Activated T-helper 1 cell treated with anti-CD3 and anti-CD28 coated beads, Interleukin-12 subunit alpha, Interleukin-12 subunit beta, Interleukin-2, Interleukin-4 antibody, amounts not matched to agents 30 ng/mL and 10 ng/mL and 1 ng/mL, durations not matched to agents 14 hours and 24 hours and 36 hours (primary cell): ENCODE measurements at regions not wholly inside any gene's neighbourhood (a gene's known extent, or its start where the extent isn't known, plus 50 kb on each side); places are given as distances from the start of the nearest gene placed in this dataset.

ENCODE experiments used
- DNase-seq: peaks from one replicate; pipeline ENCODE4 v3.0.0; 2021; ENCODE audit warnings: low spot score
- H3K27ac Mint-ChIP-seq: one replicate; pipeline ENCODE4 v1.8.0; 2021; ENCODE audit warnings: mild to moderate bottlenecking, mixed read lengths
- H3K27me3 Mint-ChIP-seq: one replicate; pipeline ENCODE4 v1.8.0; 2022; ENCODE audit warnings: mild to moderate bottlenecking, moderate library complexity, mixed read lengths; ENCODE audit not compliant: insufficient read depth
- H3K36me3 Mint-ChIP-seq: one replicate; pipeline ENCODE4 v1.8.0; 2021; ENCODE audit warnings: low read depth, mixed read lengths
- H3K4me1 Mint-ChIP-seq: one replicate; pipeline ENCODE4 v1.8.0; 2021; ENCODE audit warnings: low read depth, mixed read lengths
- H3K4me3 Mint-ChIP-seq: one replicate; pipeline ENCODE4 v1.8.0; 2021; ENCODE audit warnings: mild to moderate bottlenecking, moderate library complexity, mixed read lengths
- H3K9me3 Mint-ChIP-seq: one replicate; pipeline ENCODE4 v1.8.0; 2021; ENCODE audit warnings: mixed read lengths
- intact Hi-C: fragments of 100-400 bp; cut with micrococcal nuclease; formaldehyde crosslinking; loops from one replicate; pipeline ENCODE4 v1.15.1; 2024

- Mint-ChIP-seq H3K4me3 (no peak overlapping the region), H3K36me3 (no peaks in the 10 kb centered on the region), H3K4me1 (peaks cover 5% of the 10 kb centered on the region), H3K27ac (no peak overlapping the region), H3K27me3 (peaks cover 3% of the 10 kb centered on the region), H3K9me3 (peaks cover 5% of the 10 kb centered on the region)
- intact Hi-C loops = no loop called here
- no peak for DNase-seq
These were observed 432.5 kb upstream of the ZFHX3 start for GRCh38 chr16:73480381-73480780.

GRCh38 chr16:73473713-73474112 lies 425.8 kb upstream of the ZFHX3 start:
- no peaks in the 10 kb centered on the region for H3K4me1 Mint-ChIP-seq
- no peak for DNase-seq
- H3K27me3 Mint-ChIP-seq = no peaks in the 10 kb centered on the region
- no peak overlapping the region for H3K27ac Mint-ChIP-seq
- no peaks in the 10 kb centered on the region for H3K9me3 Mint-ChIP-seq
- H3K36me3 Mint-ChIP-seq = no peaks in the 10 kb centered on the region
- H3K4me3 Mint-ChIP-seq = no peak overlapping the region
- intact Hi-C loops = no loop called here

GRCh38 chr16:73464834-73465233 lies 416.9 kb upstream of the ZFHX3 start:
- DNase-seq = no peak
- peaks cover 16% of the 10 kb centered on the region for H3K9me3 Mint-ChIP-seq
- no peaks in the 10 kb centered on the region for H3K4me1 Mint-ChIP-seq
- no peak overlapping the region for H3K4me3 Mint-ChIP-seq
- H3K27me3 Mint-ChIP-seq = no peaks in the 10 kb centered on the region
- no peak overlapping the region for H3K27ac Mint-ChIP-seq
- intact Hi-C loops = no loop called here
- no peaks in the 10 kb centered on the region for H3K36me3 Mint-ChIP-seq

- DNase-seq = no peak
- Mint-ChIP-seq H3K27ac (no peak overlapping the region), H3K27me3 (no peaks in the 10 kb centered on the region), H3K36me3 (no peaks in the 10 kb centered on the region), H3K9me3 (peaks cover 12% of the 10 kb centered on the region), H3K4me1 (no peaks in the 10 kb centered on the region), H3K4me3 (no peak overlapping the region)
- intact Hi-C loops = no loop called here
These were observed 411.7 kb upstream of the ZFHX3 start for GRCh38 chr16:73459586-73459985.

GRCh38 chr16:73457851-73458250 lies 409.9 kb upstream of the ZFHX3 start:
- intact Hi-C loops = no loop called here
- no peaks in the 10 kb centered on the region for H3K36me3 Mint-ChIP-seq
- no peaks in the 10 kb centered on the region for H3K4me1 Mint-ChIP-seq
- no peak overlapping the region for H3K4me3 Mint-ChIP-seq
- no peak overlapping the region for H3K27ac Mint-ChIP-seq
- no peak for DNase-seq
- peaks cover 16% of the 10 kb centered on the region for H3K9me3 Mint-ChIP-seq
- no peaks in the 10 kb centered on the region for H3K27me3 Mint-ChIP-seq

- no peak for DNase-seq
- Mint-ChIP-seq H3K36me3 (no peaks in the 10 kb centered on the region), H3K27me3 (no peaks in the 10 kb centered on the region), H3K4me3 (no peak overlapping the region), H3K27ac (no peak overlapping the region), H3K4me1 (no peaks in the 10 kb centered on the region), H3K9me3 (peaks cover 45% of the 10 kb centered on the region)
- intact Hi-C loops = no loop called here
These were observed 401.0 kb upstream of the ZFHX3 start for GRCh38 chr16:73448970-73449369.

GRCh38 chr16:73447846-73448245 lies 399.9 kb upstream of the ZFHX3 start:
- DNase-seq = no peak
- no peaks in the 10 kb centered on the region for H3K4me1 Mint-ChIP-seq
- no peaks in the 10 kb centered on the region for H3K36me3 Mint-ChIP-seq
- intact Hi-C loops = no loop called here
- no peaks in the 10 kb centered on the region for H3K27me3 Mint-ChIP-seq
- no peak overlapping the region for H3K4me3 Mint-ChIP-seq
- no peak overlapping the region for H3K27ac Mint-ChIP-seq
- peaks cover 42% of the 10 kb centered on the region for H3K9me3 Mint-ChIP-seq

- no peak for DNase-seq
- intact Hi-C loops = no loop called here
- H3K27ac Mint-ChIP-seq = no peak overlapping the region
These were observed 386.7 kb upstream of the ZFHX3 start for GRCh38 chr16:73434621-73435020.

GRCh38 chr16:73433731-73434307 lies 385.9 kb upstream of the ZFHX3 start:
- intact Hi-C loops = no loop called here
- H3K27me3 Mint-ChIP-seq = no peaks in the 10 kb centered on the region
- no peaks in the 10 kb centered on the region for H3K9me3 Mint-ChIP-seq
- no peaks in the 10 kb centered on the region for H3K4me1 Mint-ChIP-seq
- H3K27ac Mint-ChIP-seq = no peak overlapping the region
- DNase-seq = no peak
- no peak overlapping the region for H3K4me3 Mint-ChIP-seq
- no peaks in the 10 kb centered on the region for H3K36me3 Mint-ChIP-seq

More at GRCh38 chr16:73434621-73435020, 386.7 kb upstream of the ZFHX3 start:
- H3K4me3 Mint-ChIP-seq = no peak overlapping the region
- H3K27me3 Mint-ChIP-seq = no peaks in the 10 kb centered on the region
- no peaks in the 10 kb centered on the region for H3K9me3 Mint-ChIP-seq
- no peaks in the 10 kb centered on the region for H3K4me1 Mint-ChIP-seq
- H3K36me3 Mint-ChIP-seq = no peaks in the 10 kb centered on the region

GRCh38 chr16:73432850-73433730 lies 385.2 kb upstream of the ZFHX3 start:
- no peaks in the 10 kb centered on the region for H3K4me1 Mint-ChIP-seq
- no peak overlapping the region for H3K4me3 Mint-ChIP-seq
- H3K27ac Mint-ChIP-seq = no peak overlapping the region
- intact Hi-C loops = no loop called here
- H3K36me3 Mint-ChIP-seq = no peaks in the 10 kb centered on the region
- H3K9me3 Mint-ChIP-seq = peaks cover 6% of the 10 kb centered on the region
- no peak for DNase-seq
- no peaks in the 10 kb centered on the region for H3K27me3 Mint-ChIP-seq

GRCh38 chr16:73430138-73430537 lies 382.2 kb upstream of the ZFHX3 start:
- peaks cover 6% of the 10 kb centered on the region for H3K9me3 Mint-ChIP-seq
- intact Hi-C loops = no loop called here
- H3K27ac Mint-ChIP-seq = no peak overlapping the region
- no peak for DNase-seq
- no peaks in the 10 kb centered on the region for H3K36me3 Mint-ChIP-seq
- H3K4me1 Mint-ChIP-seq = no peaks in the 10 kb centered on the region
- no peaks in the 10 kb centered on the region for H3K27me3 Mint-ChIP-seq
- H3K4me3 Mint-ChIP-seq = no peak overlapping the region

GRCh38 chr16:73428121-73428520 lies 380.2 kb upstream of the ZFHX3 start:
- Mint-ChIP-seq H3K27me3 (no peaks in the 10 kb centered on the region), H3K4me3 (no peak overlapping the region), H3K4me1 (no peaks in the 10 kb centered on the region), H3K27ac (no peak overlapping the region), H3K36me3 (no peaks in the 10 kb centered on the region), H3K9me3 (peaks cover 6% of the 10 kb centered on the region)
- DNase-seq = no peak
- intact Hi-C loops = no loop called here

- no peaks in the 10 kb centered on the region for H3K4me1 Mint-ChIP-seq
- H3K27ac Mint-ChIP-seq = no peak overlapping the region
- no peaks in the 10 kb centered on the region for H3K36me3 Mint-ChIP-seq
- H3K9me3 Mint-ChIP-seq = peaks cover 6% of the 10 kb centered on the region
- intact Hi-C loops = no loop called here
- no peak overlapping the region for H3K4me3 Mint-ChIP-seq
- H3K27me3 Mint-ChIP-seq = no peaks in the 10 kb centered on the region
- DNase-seq = no peak
These were observed 379.2 kb upstream of the ZFHX3 start for GRCh38 chr16:73427164-73427563.
